Calu3 (cell line): ENCODE measurements at regions not wholly inside any gene's neighbourhood (a gene's known extent, or its start where the extent isn't known, plus 50 kb on each side); places are given as distances from the start of the nearest gene placed in this dataset.

Source experiments
- BruUV-seq: library from RNA; stranded (reverse); fragments of 400-500 nt; replicated peaks from 2 replicates; lab custom pipeline; 2021; lab: Mats Ljungman, UMichigan
- CTCF ChIA-PET: fragments of 300-600 bp; sonication (Branson Sonifier 250); formaldehyde crosslinking; loops from one replicate; lab custom pipeline; 2022; ENCODE audit warnings: antibody characterized with exemption; lab: Charles Lee
- DNase-seq: peaks from one replicate; pipeline ENCODE4 v3.0.0; 2022
- H3K27ac Mint-ChIP-seq: one replicate; pipeline ENCODE4 v1.8.0; 2022; ENCODE audit warnings: mixed read lengths; ENCODE audit not compliant: unreplicated experiment
- H3K27me3 Mint-ChIP-seq: one replicate; pipeline ENCODE4 v1.8.0; 2022; ENCODE audit warnings: mixed read lengths; ENCODE audit not compliant: unreplicated experiment
- H3K36me3 Mint-ChIP-seq: one replicate; pipeline ENCODE4 v1.8.0; 2022; ENCODE audit warnings: mild to moderate bottlenecking, moderate library complexity, mixed read lengths; ENCODE audit not compliant: insufficient read depth, unreplicated experiment
- H3K4me1 Mint-ChIP-seq: one replicate; pipeline ENCODE4 v1.8.0; 2022; ENCODE audit warnings: mild to moderate bottlenecking, low read depth, mixed read lengths; ENCODE audit not compliant: unreplicated experiment
- H3K4me3 Mint-ChIP-seq: one replicate; pipeline ENCODE4 v1.8.0; 2022; ENCODE audit warnings: mild to moderate bottlenecking, low read depth, moderate library complexity, mixed read lengths; ENCODE audit not compliant: unreplicated experiment
- H3K9me3 Mint-ChIP-seq: one replicate; pipeline ENCODE4 v1.8.0; 2022; ENCODE audit warnings: low read depth, mixed read lengths; ENCODE audit not compliant: unreplicated experiment
- intact Hi-C: fragments of 100-400 bp; cut with micrococcal nuclease; formaldehyde crosslinking; loops from one replicate; pipeline ENCODE4 v1.10.0; 2022; ENCODE audit not compliant: unreplicated experiment
- TF ChIP-seq, protein P1 (sequence below): fragments of 200-600 bp; IDR thresholded peaks from one replicate; pipeline ENCODE4 v1.8.0; 2022; ENCODE audit warnings: antibody characterized with exemption; ENCODE audit not compliant: unreplicated experiment

DNA sequence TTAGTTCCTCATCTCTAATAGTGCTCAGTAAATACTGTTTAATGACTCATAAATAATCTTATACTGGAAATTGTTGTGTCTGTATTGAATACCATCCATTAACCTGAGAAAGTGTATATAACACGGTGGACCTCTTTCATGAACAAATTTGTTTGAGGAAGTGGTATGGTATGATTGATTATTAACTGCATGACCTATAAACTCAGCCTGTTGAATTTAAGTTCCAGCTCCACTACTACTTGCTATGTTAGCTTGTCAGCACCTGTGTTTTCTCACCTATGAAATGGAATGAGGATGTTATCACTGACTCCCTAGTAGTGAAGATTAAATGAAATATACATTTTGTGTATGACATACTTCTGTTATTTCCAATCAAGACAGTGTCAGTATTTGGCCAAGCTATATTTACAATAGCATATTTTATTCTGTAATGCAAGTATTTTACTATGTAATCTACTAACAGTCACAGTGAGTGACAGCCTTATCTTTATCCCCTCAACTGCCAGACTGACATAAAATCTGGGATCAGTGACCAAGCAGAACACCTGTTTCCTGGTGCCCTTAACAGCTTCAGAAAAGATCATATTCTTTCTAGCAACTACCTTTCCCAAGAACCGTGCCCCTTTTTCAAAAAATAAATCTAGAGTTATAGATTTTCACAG lies 77.3 kb upstream of the ITGA1 start:
- Mint-ChIP-seq H3K9me3 (no peaks in the 10 kb centered on the region), H3K27ac (peak overlapping the region; percentile 62), H3K36me3 (no peaks in the 10 kb centered on the region), H3K27me3 (no peaks in the 10 kb centered on the region), H3K4me3 (peak overlapping the region; percentile 17), H3K4me1 (peaks cover 42% of the 10 kb centered on the region)
- intact Hi-C loops, result loop anchor here (2.0 kb wide), 2 partner anchors 14 to 76 kb away; partner anchors contain the start of genes ITGA1 and PELO
- TF ChIP-seq, protein P1, sequence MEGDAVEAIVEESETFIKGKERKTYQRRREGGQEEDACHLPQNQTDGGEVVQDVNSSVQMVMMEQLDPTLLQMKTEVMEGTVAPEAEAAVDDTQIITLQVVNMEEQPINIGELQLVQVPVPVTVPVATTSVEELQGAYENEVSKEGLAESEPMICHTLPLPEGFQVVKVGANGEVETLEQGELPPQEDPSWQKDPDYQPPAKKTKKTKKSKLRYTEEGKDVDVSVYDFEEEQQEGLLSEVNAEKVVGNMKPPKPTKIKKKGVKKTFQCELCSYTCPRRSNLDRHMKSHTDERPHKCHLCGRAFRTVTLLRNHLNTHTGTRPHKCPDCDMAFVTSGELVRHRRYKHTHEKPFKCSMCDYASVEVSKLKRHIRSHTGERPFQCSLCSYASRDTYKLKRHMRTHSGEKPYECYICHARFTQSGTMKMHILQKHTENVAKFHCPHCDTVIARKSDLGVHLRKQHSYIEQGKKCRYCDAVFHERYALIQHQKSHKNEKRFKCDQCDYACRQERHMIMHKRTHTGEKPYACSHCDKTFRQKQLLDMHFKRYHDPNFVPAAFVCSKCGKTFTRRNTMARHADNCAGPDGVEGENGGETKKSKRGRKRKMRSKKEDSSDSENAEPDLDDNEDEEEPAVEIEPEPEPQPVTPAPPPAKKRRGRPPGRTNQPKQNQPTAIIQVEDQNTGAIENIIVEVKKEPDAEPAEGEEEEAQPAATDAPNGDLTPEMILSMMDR, result no peak
- DNase-seq, result no peak
- CTCF ChIA-PET, result interaction anchor here (0.6 to 2.3 kb wide), 5 partner anchors 17 to 205 kb away, joined by 3 to 12 read pairs (median 3); no protein-coding TSS in a partner anchor
- no TSS peak for BruUV-seq

DNA sequence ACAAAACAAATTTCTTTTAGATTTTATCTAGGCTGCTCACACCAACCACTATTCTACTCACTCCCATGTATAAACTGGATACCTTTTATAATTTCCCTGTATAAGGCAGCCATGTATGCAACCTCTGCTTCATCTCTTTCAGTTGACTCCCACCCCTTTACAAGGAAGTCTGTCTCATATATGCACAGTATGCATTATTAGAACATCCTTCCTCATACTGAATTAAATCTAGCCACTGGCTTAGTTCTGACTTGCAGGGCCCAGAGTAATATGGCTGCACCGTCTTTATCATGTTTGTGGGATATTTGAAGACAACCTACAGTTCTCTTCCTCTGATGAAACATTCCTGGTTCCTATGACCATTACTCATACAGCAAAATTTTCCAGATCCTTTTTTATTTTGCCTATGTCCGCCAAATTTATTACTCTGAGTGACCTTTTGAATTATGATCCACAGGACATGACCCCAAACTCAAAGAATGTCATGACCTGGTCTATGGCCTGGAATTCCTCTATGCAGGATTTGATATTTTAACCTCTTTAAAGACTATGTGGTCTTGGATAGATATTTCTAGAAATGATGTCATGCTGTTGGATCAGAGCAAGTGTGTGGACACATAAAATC lies 76.6 kb upstream of the ITGA1 start:
- no peaks in the 10 kb centered on the region for H3K9me3 Mint-ChIP-seq
- H3K36me3 Mint-ChIP-seq, result no peaks in the 10 kb centered on the region
- BruUV-seq, result no TSS peak
- no peak overlapping the region for H3K4me3 Mint-ChIP-seq
- TF ChIP-seq, protein P1, result no peak
- CTCF ChIA-PET, result interaction anchor here (0.6 to 2.3 kb wide), 4 partner anchors 19 to 204 kb away, joined by 3 to 12 read pairs (median 4); no protein-coding TSS in a partner anchor
- intact Hi-C loops, result loop anchor here (2.0 kb wide), 2 partner anchors 14 to 76 kb away; partner anchors contain the start of genes ITGA1 and PELO
- H3K27me3 Mint-ChIP-seq, result no peaks in the 10 kb centered on the region
- peaks cover 42% of the 10 kb centered on the region for H3K4me1 Mint-ChIP-seq
- peak overlapping the region; percentile 62 for H3K27ac Mint-ChIP-seq
- DNase-seq, result no peak

DNA sequence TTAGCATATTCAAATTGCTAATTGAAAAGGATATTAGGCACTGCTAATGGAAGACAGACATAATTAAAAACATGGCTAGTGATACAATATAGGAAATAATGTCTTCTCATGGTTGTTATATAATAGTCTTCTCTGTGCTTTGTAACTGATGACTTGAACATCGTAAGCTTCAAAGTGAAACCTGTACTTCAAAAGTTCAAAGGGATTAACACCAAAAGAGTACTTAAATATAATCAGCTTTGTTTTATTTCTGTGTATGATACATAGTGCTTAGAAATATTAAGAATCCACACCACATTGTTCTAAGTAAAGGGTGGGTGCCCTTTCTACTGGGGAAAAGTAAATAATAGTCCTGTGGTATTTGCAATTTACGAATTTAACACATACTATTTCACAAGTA lies 75.4 kb upstream of the ITGA1 start:
- Mint-ChIP-seq H3K36me3 (no peaks in the 10 kb centered on the region), H3K27me3 (no peaks in the 10 kb centered on the region), H3K4me1 (peaks cover 42% of the 10 kb centered on the region), H3K27ac (no peak overlapping the region), H3K4me3 (no peak overlapping the region), H3K9me3 (no peaks in the 10 kb centered on the region)
- intact Hi-C loops, result no loop called here
- DNase-seq, result no peak
- CTCF ChIA-PET, result no interaction called here
- BruUV-seq, result no TSS peak
- TF ChIP-seq, protein P1, result no peak

DNA sequence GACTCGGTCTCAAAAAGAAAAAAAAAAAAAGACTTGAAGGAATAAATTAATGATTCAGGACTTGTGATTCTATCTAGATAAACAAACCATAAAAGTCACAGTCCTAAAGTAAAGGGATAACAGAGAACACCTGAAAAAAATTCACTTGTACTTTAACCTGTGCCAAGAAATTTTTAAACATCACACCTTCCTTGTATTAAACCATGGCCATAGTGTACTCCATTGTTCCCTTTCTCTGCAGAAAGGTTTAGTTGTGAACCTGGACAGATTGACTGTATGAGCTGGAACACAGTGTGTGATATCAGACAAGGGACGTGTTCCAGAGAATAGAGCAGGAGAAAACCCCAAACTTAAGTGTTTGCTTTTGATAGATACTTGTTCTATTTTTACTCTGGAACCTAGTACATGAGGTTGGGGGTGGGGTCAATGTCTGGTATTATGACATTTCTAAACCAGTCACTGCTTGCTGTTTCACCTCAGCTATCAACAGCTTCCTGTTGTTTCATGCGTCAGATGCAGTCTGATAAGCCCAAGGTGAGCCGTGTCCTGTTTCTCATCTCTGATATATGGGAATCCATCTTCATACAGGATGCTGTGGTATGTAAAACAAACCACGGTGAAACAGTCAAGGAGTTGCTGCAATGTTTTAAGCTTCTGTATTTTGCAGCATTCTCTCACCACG lies 62.5 kb upstream of the ITGA1 start:
- H3K27me3 Mint-ChIP-seq, result no peaks in the 10 kb centered on the region
- H3K36me3 Mint-ChIP-seq, result no peaks in the 10 kb centered on the region
- H3K4me3 Mint-ChIP-seq, result no peak overlapping the region
- DNase-seq, result peak; percentile 54
- TF ChIP-seq, protein P1, result no peak
- H3K9me3 Mint-ChIP-seq, result peaks cover 4% of the 10 kb centered on the region
- H3K4me1 Mint-ChIP-seq, result peaks cover 30% of the 10 kb centered on the region
- intact Hi-C loops, result loop anchor here (2.0 kb wide), 1 partner anchor 14 kb away; no protein-coding TSS in a partner anchor
- BruUV-seq, result no TSS peak
- peak overlapping the region; percentile 15 for H3K27ac Mint-ChIP-seq
- CTCF ChIA-PET, result interaction anchor here (0.6 to 1.0 kb wide), 3 partner anchors 32 to 1159 kb away, joined by 3 to 5 read pairs (median 4); no protein-coding TSS in a partner anchor
